ENCODE measurements at regions not wholly inside any gene's neighbourhood (a gene's known extent, or its start where the extent isn't known, plus 50 kb on each side); places are given as distances from the start of the nearest gene placed in this dataset.

DNA sequence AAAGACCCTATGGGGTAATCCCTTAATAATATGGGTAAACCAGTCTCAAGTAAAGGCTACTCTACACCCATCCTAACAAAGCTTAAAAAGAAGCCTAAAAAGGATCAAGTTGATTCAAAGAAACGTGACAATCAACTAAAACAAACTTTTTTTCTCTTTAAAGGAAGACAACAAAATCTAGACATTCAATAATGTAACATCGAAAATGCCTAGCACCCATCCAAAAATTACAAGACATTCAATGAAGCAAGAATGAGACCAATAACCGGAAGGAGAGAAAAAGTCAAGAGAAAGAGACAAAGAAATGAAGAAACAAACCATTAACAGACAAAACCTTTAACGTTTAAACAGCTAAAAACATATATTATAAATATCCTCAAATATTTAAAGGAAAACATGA lies 143.8 kb upstream of the VASH1 start:
- no peak for DNase-seq (ENCODE audit: extremely low read depth, low read depth)

DNA sequence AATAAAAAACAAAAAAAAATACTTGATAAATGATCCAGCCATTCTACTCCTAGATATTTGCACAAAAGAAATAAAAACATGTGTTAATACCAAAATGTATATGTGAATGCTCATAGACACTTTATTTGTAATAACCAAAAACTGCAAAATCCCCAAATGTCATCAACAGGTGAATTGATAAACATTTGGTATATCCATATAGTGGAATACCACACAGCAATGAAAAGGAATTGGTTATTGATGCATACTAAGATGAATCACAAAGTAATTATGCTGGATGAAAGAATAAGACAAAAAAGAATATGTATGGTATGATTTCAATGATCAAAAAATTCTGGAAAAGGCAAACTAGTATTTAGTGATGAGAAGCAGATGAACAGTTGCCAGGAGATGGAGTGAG lies 124.7 kb upstream of the VASH1 start:
- TF ChIP-seq, protein P1, sequence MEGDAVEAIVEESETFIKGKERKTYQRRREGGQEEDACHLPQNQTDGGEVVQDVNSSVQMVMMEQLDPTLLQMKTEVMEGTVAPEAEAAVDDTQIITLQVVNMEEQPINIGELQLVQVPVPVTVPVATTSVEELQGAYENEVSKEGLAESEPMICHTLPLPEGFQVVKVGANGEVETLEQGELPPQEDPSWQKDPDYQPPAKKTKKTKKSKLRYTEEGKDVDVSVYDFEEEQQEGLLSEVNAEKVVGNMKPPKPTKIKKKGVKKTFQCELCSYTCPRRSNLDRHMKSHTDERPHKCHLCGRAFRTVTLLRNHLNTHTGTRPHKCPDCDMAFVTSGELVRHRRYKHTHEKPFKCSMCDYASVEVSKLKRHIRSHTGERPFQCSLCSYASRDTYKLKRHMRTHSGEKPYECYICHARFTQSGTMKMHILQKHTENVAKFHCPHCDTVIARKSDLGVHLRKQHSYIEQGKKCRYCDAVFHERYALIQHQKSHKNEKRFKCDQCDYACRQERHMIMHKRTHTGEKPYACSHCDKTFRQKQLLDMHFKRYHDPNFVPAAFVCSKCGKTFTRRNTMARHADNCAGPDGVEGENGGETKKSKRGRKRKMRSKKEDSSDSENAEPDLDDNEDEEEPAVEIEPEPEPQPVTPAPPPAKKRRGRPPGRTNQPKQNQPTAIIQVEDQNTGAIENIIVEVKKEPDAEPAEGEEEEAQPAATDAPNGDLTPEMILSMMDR (IDR thresholded peaks at IDR 0.05; ENCODE audit: low read depth, low read length), result no peak
- DNase-seq (ENCODE audit: extremely low read depth, low read depth), result no peak

More for the DNA sequence above, 143.8 kb upstream of the VASH1 start:
- TF ChIP-seq, protein P1 (IDR thresholded peaks at IDR 0.05; ENCODE audit: low read depth, low read length), result no peak

DNA sequence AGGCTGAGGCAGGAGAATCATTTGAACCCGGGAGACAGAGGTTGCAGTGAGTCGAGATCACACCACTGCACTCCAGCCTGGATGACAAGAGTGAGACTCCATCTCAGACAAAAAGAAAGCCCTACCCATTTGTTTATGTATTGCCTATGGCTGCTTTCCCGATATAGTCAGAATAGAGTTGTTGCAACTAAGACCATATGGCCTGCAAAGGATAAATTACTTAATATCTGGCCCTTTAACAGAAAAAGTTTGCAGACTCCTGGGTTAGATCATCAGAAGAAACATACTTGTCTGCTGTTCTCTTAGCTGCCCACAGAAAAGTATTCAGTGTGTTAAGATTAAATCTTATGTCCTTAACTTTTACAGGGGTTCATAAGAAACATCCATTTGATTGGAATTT lies 122.4 kb upstream of the VASH1 start:
- TF ChIP-seq, protein P1 (IDR thresholded peaks at IDR 0.05; ENCODE audit: low read depth, low read length), result no peak
- no peak for DNase-seq (ENCODE audit: extremely low read depth, low read depth)

DNA sequence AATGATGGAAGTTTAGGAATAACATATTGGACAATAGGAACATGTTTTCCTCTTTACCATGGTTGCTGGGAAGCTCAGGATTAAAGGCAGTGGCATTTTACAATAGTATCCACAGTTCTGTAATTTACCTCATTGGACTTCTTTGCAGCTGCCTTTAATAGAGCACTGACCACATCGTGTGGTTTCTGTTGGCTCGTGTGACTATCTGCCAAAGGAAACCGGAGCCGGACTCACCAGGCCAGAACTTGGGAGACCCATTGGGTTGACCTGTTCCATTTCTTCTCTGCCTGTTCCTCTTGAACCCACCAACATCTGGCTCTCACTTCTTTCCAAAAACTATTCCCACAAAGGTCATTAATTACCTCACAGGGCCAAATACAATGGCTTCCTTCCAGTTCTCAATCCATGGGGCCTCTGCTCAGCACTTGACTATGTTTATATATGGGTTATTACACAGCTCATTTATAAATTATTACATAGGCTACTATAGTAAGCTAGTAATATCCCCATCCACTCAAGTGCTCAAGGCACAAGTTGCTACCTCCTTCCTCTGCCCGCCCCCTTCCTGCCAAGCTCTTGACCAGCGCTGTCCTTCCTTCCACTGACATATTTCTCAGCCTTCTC lies 121.5 kb upstream of the VASH1 start:
- TF ChIP-seq, protein P1 (IDR thresholded peaks at IDR 0.05; ENCODE audit: low read depth, low read length), result no peak
- no peak for DNase-seq (ENCODE audit: extremely low read depth, low read depth)

DNA sequence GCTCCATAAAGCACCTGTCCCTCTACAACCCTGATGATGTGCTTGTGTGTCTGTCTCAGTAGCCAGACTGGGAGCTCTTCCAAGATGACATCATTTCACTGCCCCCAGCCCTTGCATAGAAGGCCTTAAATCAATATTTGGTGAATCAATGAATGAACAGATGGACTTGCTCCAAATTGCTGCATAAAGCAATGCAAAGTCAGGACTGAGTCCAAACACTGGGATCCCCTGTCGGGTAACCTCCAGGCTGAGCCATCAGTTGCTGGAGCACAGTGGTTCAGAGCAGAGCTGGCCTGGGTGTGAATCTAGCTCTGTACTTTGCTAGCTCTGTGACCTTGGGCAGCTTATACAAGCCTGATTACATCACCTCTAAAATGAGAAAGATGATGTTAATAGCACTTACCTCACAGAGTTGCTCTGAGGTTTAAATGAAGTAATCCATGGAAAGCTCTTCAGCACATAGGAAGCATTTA lies 120.3 kb upstream of the VASH1 start:
- TF ChIP-seq, protein P1 (IDR thresholded peaks at IDR 0.05; ENCODE audit: low read depth, low read length), result no peak
- DNase-seq (ENCODE audit: extremely low read depth, low read depth), result no peak

DNA sequence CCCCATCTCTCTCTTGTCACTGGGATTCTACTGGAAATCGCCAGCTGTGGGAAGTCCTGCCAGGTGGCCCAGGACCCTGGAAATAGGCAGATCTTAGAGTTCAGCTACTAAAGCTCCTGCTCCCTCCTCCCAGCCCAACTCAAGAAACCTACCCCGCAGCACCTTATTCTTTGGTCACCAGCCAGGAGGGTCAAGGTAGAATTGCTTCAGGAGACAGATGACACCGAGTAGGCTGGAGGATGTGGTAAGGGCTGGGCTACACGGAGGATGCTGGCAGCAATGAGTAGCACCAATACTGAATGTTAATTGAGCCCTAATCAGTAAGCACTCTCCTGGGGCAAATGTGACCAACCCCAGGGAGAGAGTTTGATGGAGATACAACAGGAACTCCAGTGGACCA lies 119.7 kb upstream of the VASH1 start:
- DNase-seq (ENCODE audit: extremely low read depth, low read depth), result no peak
- TF ChIP-seq, protein P1 (IDR thresholded peaks at IDR 0.05; ENCODE audit: low read depth, low read length), result no peak

DNA sequence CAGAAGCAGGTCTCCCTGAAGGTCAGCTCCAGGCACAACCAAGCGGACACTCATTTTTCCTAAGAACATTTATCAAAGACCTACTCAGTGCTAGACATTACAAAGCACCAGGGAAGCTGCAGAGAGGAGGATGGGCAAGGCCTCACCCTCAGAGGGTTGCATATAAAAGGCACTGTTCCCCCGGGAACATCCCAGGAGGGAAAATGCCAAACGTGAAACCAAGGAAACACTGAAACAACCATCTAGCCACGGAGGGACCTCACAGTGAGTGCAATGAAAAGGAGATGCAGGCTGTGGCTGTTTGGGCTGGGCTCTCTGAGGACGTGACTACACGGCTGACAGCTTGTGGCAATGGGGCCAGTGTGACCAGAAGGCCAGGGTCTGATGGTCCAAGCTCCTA lies 117.4 kb upstream of the VASH1 start:
- no peak for DNase-seq (ENCODE audit: extremely low read depth, low read depth)

More for the DNA sequence above, 117.4 kb upstream of the VASH1 start:
- TF ChIP-seq, protein P1 (IDR thresholded peaks at IDR 0.05; ENCODE audit: low read depth, low read length), result no peak

Data from AG09319 (cell line).